H9 (cell line): ENCODE measurements at regions not wholly inside any gene's neighbourhood (a gene's known extent, or its start where the extent isn't known, plus 50 kb on each side); places are given as distances from the start of the nearest gene placed in this dataset.

Source experiments
- DNase-seq: peaks from one replicate; pipeline ENCODE4 v3.0.0-alpha.2; 2017
- H2AFZ ChIP-seq: one replicate; pipeline ENCODE4 v1.6.1; 2013; ENCODE audit warnings: mild to moderate bottlenecking, low read length, control low read depth, moderate library complexity
- H2AK5ac ChIP-seq: 2 replicates; pipeline ENCODE4 v1.6.1; 2013; ENCODE audit warnings: low read length, control low read depth, mixed read lengths; ENCODE audit not compliant: insufficient read length
- H2BK120ac ChIP-seq: one replicate; pipeline ENCODE4 v1.6.1; 2013; ENCODE audit warnings: low read depth, mild to moderate bottlenecking, low read length, control low read depth, inconsistent platforms; ENCODE audit not compliant: poor library complexity, severe bottlenecking
- H2BK12ac ChIP-seq: 2 replicates; pipeline ENCODE4 v1.6.1; 2013; ENCODE audit warnings: low read length, control low read depth, mixed read lengths, low read depth; ENCODE audit not compliant: insufficient read length
- H2BK15ac ChIP-seq: 2 replicates; pipeline ENCODE4 v1.6.1; 2013; ENCODE audit warnings: low read depth, low read length, control low read depth
- H2BK20ac ChIP-seq: one replicate; pipeline ENCODE4 v1.6.1; 2013; ENCODE audit warnings: low read depth, mild to moderate bottlenecking, low read length, control low read depth, inconsistent platforms; ENCODE audit not compliant: poor library complexity, severe bottlenecking
- H2BK5ac ChIP-seq: 2 replicates; pipeline ENCODE4 v1.6.1; 2013; ENCODE audit warnings: low read length, control low read depth, mixed read lengths; ENCODE audit not compliant: insufficient read length
- H3K14ac ChIP-seq: 2 replicates; pipeline ENCODE4 v1.6.1; 2013; ENCODE audit warnings: low read length, control low read depth; ENCODE audit not compliant: insufficient read depth
- H3K18ac ChIP-seq: 2 replicates; pipeline ENCODE4 v1.6.1; 2013; ENCODE audit warnings: low read depth, mild to moderate bottlenecking, mixed read lengths, low read length, control low read depth; ENCODE audit not compliant: insufficient read length
- H3K23ac ChIP-seq: 2 replicates; pipeline ENCODE4 v1.6.1; 2013; ENCODE audit warnings: low read length, control low read depth, mixed read lengths, low read depth; ENCODE audit not compliant: insufficient read length
- H3K23me2 ChIP-seq: 2 replicates; pipeline ENCODE4 v1.6.1; 2013; ENCODE audit warnings: low read depth, mild to moderate bottlenecking, mixed read lengths, low read length, control low read depth; ENCODE audit not compliant: insufficient read length, poor library complexity, severe bottlenecking
- H3K27ac ChIP-seq: 2 replicates; pipeline ENCODE4 v1.5.1; 2013; ENCODE audit warnings: low read length, control low read depth, mixed read lengths, low read depth; ENCODE audit not compliant: insufficient read length
- H3K27me3 ChIP-seq: 2 replicates; pipeline ENCODE4 v1.6.1; 2013; ENCODE audit warnings: low read length, control low read depth, inconsistent platforms; ENCODE audit not compliant: insufficient read depth
- H3K4ac ChIP-seq: 2 replicates; pipeline ENCODE4 v1.6.1; 2013; ENCODE audit warnings: low read depth, mild to moderate bottlenecking, control low read depth, inconsistent platforms, low read length, moderate library complexity
- H3K4me1 ChIP-seq: 2 replicates; pipeline ENCODE4 v1.6.1; 2013; ENCODE audit warnings: low read length, control low read depth, inconsistent platforms; ENCODE audit not compliant: insufficient read depth
- H3K4me2 ChIP-seq: 2 replicates; pipeline ENCODE4 v1.6.1; 2013; ENCODE audit warnings: low read length, control low read depth, mixed read lengths; ENCODE audit not compliant: insufficient read length, insufficient read depth
- H3K56ac ChIP-seq: 2 replicates; pipeline ENCODE4 v1.6.1; 2013; ENCODE audit warnings: low read depth, mild to moderate bottlenecking, mixed read lengths, low read length, control low read depth; ENCODE audit not compliant: insufficient read length
- H3K79me1 ChIP-seq: 2 replicates; pipeline ENCODE4 v1.6.1; 2013; ENCODE audit warnings: low read depth, mild to moderate bottlenecking, moderate library complexity, low read length, control low read depth, inconsistent platforms; ENCODE audit not compliant: insufficient read depth, poor library complexity, severe bottlenecking
- H3K79me2 ChIP-seq: 2 replicates; pipeline ENCODE4 v1.6.1; 2013; ENCODE audit warnings: low read length, control low read depth, inconsistent platforms; ENCODE audit not compliant: insufficient read depth
- H3K9ac ChIP-seq: 2 replicates; pipeline ENCODE4 v1.6.1; 2013; ENCODE audit warnings: low read length, control low read depth, mixed read lengths; ENCODE audit not compliant: insufficient read length; ENCODE audit errors: extremely low read depth
- H3K9me3 ChIP-seq: one replicate; pipeline ENCODE4 v1.6.1; 2013; ENCODE audit warnings: low read depth, low read length, inconsistent platforms; ENCODE audit not compliant: control insufficient read depth
- H3T11ph ChIP-seq: one replicate; pipeline ENCODE4 v1.6.1; 2013; ENCODE audit warnings: mild to moderate bottlenecking, low read length, control low read depth, inconsistent platforms
- H4K20me1 ChIP-seq: one replicate; pipeline ENCODE4 v1.6.1; 2013; ENCODE audit not compliant: control insufficient read depth, insufficient read length, insufficient read depth
- H4K5ac ChIP-seq: 2 replicates; pipeline ENCODE4 v1.6.1; 2013; ENCODE audit warnings: low read depth, mild to moderate bottlenecking, mixed read lengths, low read length, control low read depth; ENCODE audit not compliant: insufficient read length
- H4K8ac ChIP-seq: replicated peaks from 2 replicates; pipeline ENCODE4 v1.6.1; 2013; ENCODE audit warnings: low read length, control low read depth, mixed read lengths, low read depth; ENCODE audit not compliant: insufficient read length
- H4K91ac ChIP-seq: 2 replicates; pipeline ENCODE4 v1.6.1; 2013; ENCODE audit warnings: low read depth, mild to moderate bottlenecking, moderate library complexity, mixed read lengths, low read length, control low read depth; ENCODE audit not compliant: insufficient read length
- H3K27ac Mint-ChIP-seq, 3 experiments: 2 replicates in 2 of 3; 3 replicates in 1 of 3; pipeline ENCODE4 v1.8.0; 2020 to 2021; ENCODE audit warnings: mixed read lengths in 3 of 3, mild to moderate bottlenecking in 1 of 3, moderate library complexity in 1 of 3
- H3K27me3 Mint-ChIP-seq: 2 replicates; pipeline ENCODE4 v1.8.0; 2021; ENCODE audit warnings: low read depth, mild to moderate bottlenecking, moderate library complexity, mixed read lengths
- H3K36me3 Mint-ChIP-seq, 3 experiments: 2 replicates in 2 of 3; 3 replicates in 1 of 3; pipeline ENCODE4 v1.8.0; 2020 to 2021; ENCODE audit warnings: low read depth in 3 of 3, mixed read lengths in 3 of 3; ENCODE audit not compliant: insufficient read depth in 1 of 3
- H3K4me1 Mint-ChIP-seq, 2 experiments: 2 replicates each; pipeline ENCODE4 v1.8.0; 2020; ENCODE audit warnings: mixed read lengths in 2 of 2
- H3K4me3 Mint-ChIP-seq, 2 experiments: 2 replicates in 1 of 2; 3 replicates in 1 of 2; pipeline ENCODE4 v1.8.0; 2020 to 2021; ENCODE audit warnings: mild to moderate bottlenecking in 2 of 2, mixed read lengths in 2 of 2, moderate library complexity in 1 of 2
- H3K9me3 Mint-ChIP-seq, 2 experiments: 2 replicates in 1 of 2; 3 replicates in 1 of 2; pipeline ENCODE4 v1.8.0; 2020; ENCODE audit warnings: mild to moderate bottlenecking in 2 of 2, mixed read lengths in 2 of 2, moderate library complexity in 1 of 2
- WGBS: extraction: QIAGEN DNeasy Blood & Tissue Kit; methylation state at CpG from one replicate; pipeline ENCODE4 v1.1.7; 2013; ENCODE audit warnings: missing lambda C conversion rate, low lambda C conversion rate, mixed read lengths; ENCODE audit not compliant: insufficient read length; ENCODE audit errors: extremely low coverage; 5-methylcytosine and 5-hydroxymethylcytosine counted together
- TF ChIP-seq, protein P1 (sequence below): fragments of 200-600 bp; sonication (generic); conservative IDR thresholded peaks from 3 replicates; pipeline ENCODE4 v1.8.0; 2021; ENCODE audit warnings: antibody characterized with exemption, mild to moderate bottlenecking

DNA sequence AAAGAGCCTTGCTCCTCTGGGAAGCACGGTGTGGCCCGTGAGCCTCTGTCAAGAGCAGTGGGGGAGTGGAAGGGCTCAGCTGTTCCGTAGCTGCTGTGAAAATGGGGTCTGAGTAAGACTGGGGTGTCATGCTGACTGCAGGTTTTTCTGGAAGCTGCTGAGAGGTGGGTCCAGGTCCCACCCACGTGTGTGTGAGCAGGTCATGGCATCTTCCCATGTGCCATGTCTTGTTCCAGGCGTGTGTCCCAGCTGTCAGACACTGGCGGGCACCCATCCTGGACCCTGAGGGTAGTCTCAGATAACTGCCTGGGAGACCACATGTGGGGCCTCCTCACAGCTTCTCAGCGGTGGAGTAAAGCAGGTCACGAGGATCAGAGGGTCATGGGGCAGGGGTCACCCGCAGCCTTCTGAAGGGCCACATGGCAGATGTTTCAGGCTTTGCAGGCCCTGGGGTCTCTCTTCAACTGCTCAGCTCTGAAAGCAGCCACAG lies 92.9 kb downstream of the NPIPB11 start:
- TF ChIP-seq, protein P1, sequence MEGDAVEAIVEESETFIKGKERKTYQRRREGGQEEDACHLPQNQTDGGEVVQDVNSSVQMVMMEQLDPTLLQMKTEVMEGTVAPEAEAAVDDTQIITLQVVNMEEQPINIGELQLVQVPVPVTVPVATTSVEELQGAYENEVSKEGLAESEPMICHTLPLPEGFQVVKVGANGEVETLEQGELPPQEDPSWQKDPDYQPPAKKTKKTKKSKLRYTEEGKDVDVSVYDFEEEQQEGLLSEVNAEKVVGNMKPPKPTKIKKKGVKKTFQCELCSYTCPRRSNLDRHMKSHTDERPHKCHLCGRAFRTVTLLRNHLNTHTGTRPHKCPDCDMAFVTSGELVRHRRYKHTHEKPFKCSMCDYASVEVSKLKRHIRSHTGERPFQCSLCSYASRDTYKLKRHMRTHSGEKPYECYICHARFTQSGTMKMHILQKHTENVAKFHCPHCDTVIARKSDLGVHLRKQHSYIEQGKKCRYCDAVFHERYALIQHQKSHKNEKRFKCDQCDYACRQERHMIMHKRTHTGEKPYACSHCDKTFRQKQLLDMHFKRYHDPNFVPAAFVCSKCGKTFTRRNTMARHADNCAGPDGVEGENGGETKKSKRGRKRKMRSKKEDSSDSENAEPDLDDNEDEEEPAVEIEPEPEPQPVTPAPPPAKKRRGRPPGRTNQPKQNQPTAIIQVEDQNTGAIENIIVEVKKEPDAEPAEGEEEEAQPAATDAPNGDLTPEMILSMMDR, result no peak
- Histone ChIP-seq H3K4me1 (no peaks in the 10 kb centered on the region), H3K4ac (no peak overlapping the region), H3K79me1 (no peaks in the 10 kb centered on the region), H2BK15ac (no peak overlapping the region), H3K27me3 (no peaks in the 10 kb centered on the region), H3K4me2 (no peak overlapping the region), H3K18ac (no peak overlapping the region), H4K91ac (no peak overlapping the region), H3K23me2 (no peaks in the 10 kb centered on the region), H4K5ac (no peak overlapping the region), H2AFZ (no peak overlapping the region), H2AK5ac (no peak overlapping the region), H3K14ac (0 out of 2 replicates have a peak overlapping the region, but pooled peaks have one; percentile 13), H2BK120ac (no peak overlapping the region), H3K27ac (no peak overlapping the region), H2BK20ac (no peak overlapping the region), H3K9ac (no peak overlapping the region), H4K20me1 (no peaks in the 10 kb centered on the region), H3K9me3 (no peaks in the 10 kb centered on the region), H3K79me2 (no peaks in the 10 kb centered on the region), H3K56ac (no peak overlapping the region), H2BK5ac (no peak overlapping the region), H2BK12ac (no peak overlapping the region), H3K23ac (no peak overlapping the region), H4K8ac (no peak overlapping the region), H3T11ph (no peak overlapping the region)
- H3K36me3 Mint-ChIP-seq, result no peaks in the 10 kb centered on the region; a peak in 1 of 7 replicates
- no peaks in the 10 kb centered on the region for H3K9me3 Mint-ChIP-seq
- peaks cover 2% of the 10 kb centered on the region for H3K27me3 Mint-ChIP-seq
- H3K27ac Mint-ChIP-seq, result 0 out of 7 replicates have a peak overlapping the region, but pooled peaks of 1 of the 3 experiments have one; percentile 65
- no CpG with 5 or more reads among the region's 9 CpGs for WGBS
- no peak for DNase-seq
- no peak overlapping the region for H3K4me3 Mint-ChIP-seq
- peaks cover 15 to 26% of the 10 kb centered on the region in 2 experiments for H3K4me1 Mint-ChIP-seq
